LNCAP (cell line): ENCODE measurements at regions not wholly inside any gene's neighbourhood (a gene's known extent, or its start where the extent isn't known, plus 50 kb on each side); places are given as distances from the start of the nearest gene placed in this dataset.

ENCODE experiments used
- CTCF ChIP-seq: fragments of 450-650 bp; IDR thresholded peaks from 2 replicates; pipeline ENCODE4 v1.5.1; 2017; ENCODE audit warnings: mild to moderate bottlenecking

GRCh38 chr2:62293490-62294271 lies 97.8 kb downstream of the B3GNT2 start:
- TF ChIP-seq CTCF = no peak

DNA sequence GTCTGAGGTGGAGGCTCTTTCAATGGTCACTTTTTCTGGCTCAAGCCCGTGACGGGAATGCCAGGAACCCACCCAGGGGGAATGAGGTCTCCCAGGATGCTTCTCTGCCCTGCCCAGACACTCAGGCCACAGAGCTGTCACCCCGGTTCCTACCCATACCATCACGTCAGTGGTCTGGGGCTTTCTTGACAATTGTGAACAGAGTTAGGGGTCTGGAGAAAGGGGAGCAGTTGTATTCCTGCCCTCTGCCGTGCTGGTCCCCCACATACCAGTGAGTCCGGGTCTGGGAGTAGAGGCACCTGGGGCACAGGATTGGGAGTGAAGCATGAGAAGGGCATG lies 97.2 kb downstream of the B3GNT2 start:
- TF ChIP-seq CTCF = no peak

DNA sequence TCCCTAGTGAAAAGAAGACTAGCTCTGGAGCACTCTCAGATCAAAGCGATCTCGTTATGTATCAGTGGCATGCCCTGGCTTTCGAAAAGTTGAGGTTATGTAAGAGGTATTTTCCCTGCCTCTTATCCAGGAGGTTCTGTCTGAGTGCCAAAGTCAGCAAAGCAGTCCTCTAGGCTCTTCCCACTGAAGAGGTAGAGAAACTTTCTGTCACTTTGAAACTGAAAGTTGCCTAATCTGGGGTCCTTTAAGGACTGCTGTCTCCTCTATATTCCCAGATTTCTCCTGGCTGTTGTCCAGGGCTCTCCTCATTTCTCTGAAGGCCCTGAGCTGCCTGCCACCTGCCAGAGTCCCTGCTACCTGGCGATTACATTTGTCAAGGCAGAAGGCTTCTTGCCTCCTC lies 96.3 kb downstream of the B3GNT2 start:
- TF ChIP-seq CTCF = no peak

DNA sequence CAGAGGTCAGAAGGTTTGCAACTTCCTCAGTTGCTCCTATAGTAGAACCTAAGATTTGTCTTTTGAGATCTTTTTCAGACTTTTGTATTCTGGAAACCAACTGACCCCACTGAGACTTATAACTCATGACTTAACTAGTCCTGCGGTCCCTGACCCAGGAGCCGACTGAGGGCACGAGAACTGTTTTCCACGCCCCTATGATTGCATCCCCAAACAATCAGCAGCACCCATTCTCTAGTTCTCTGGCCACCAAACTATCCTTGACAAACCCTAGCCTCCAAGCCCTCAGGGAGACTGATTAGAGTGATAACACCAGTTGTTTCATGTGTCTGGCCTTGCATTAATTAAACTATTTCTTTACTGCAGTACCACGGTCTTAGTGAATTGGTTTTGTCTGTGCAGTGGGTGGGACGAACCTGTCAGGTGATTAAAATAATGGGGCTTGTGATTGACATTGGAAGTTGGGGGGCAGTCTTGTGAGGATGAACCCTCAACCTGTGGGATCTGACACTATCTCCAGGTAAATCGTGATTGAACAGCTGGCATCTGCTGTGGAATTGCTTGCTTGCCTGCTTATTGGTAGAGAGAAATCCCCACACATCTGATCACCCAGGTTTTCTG lies 95.7 kb downstream of the B3GNT2 start:
- no peak for TF ChIP-seq CTCF

GRCh38 chr2:62291052-62291451 lies 95.1 kb downstream of the B3GNT2 start:
- no peak for TF ChIP-seq CTCF

DNA sequence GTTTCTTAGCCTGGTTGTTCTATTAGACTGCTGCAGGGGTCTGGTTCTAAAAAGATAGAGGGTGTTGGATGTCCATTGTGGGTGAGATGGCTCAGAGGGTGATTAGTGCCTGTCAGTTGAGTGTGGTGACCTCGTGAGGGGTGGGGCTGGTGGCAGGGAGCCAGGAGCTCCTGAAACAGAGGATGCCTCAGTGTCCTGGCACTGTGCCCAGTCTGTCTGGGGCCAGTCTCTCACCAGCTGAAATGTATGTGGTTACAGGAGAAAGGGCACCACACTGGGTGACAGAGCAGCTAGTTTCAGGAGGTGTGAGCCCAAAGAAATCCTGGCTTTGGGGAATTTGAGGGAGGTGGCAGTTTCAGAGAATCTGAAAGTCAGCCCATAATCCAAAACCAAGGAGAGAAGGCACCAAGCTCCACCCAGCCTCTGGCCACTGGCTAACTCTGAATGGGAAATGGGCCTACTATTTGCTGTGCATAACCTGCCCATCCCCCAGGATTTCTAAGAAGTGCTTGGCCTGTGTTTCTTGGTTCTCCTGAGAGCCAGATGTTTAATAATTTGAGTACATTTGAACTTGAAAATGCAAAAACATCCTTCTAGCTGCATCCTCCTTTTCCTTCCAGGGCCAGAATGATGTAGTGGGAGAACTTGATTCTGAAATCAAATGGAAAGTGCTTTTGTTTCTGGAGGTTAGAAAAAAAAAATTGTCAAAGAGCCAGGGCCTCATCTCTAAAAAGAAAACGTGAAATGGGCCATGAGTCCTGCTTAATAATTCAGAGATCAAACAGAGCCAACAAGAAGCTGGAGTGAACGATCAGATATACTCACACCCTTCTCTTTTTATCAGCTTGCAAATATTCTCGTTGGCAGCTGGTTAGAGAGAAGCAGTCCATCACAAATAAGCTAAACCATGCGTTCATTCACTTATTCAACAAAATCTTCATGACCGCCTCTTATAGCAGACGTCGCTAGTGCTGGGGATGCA lies 92.3 kb downstream of the B3GNT2 start:
- TF ChIP-seq CTCF = no peak

DNA sequence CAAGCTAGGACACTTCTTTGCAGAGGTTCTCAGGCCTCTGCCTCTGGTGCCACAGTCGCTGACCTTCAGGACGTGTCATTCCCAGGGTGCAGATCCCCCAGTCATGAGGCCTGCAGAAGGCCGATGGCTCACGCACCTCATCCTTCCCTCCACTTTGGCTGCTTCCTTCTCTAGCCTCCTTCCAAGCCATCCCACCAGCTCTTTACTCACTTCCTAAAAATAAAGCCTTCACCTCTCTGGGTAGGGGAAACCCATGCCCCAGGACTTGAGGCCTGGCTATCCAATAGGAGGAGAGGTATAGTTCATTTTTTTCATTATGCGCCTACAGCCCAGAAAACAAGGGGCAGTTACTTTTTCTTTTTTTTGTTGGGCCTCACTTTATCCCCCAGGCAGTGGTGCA lies 91.4 kb downstream of the B3GNT2 start:
- TF ChIP-seq CTCF = no peak
